T-helper 1 cell treated with Interleukin-12 subunit alpha and Interleukin-12 subunit beta and Interleukin-4 antibody, amounts not matched to agents 30 ng/mL and 1 ng/mL, for 36 hours (primary cell): ENCODE measurements at regions not wholly inside any gene's neighbourhood (a gene's known extent, or its start where the extent isn't known, plus 50 kb on each side); places are given as distances from the start of the nearest gene placed in this dataset.
"Not testable (repeated sequence)": the region's sequence is repeated elsewhere in the genome, so short reads cannot be mapped to it uniquely, and the experiment has no call there.

ENCODE experiments used
- intact Hi-C: fragments of 100-400 bp; cut with micrococcal nuclease; formaldehyde crosslinking; loops from one replicate; pipeline ENCODE4 v1.15.1; 2024

GRCh38 chr16:29311461-29312344 is 94.8 kb downstream of the NPIPB11 start:
- intact Hi-C loops, result no loop called here

- intact Hi-C loops, result no loop called here
Measured at GRCh38 chr16:29310852-29311314, 95.6 kb downstream of the NPIPB11 start.

- intact Hi-C loops, result not testable (repeated sequence)
Measured at GRCh38 chr16:29310243-29310642, 96.3 kb downstream of the NPIPB11 start.

GRCh38 chr16:29309601-29310000 is 96.9 kb downstream of the NPIPB11 start:
- intact Hi-C loops, result not testable (repeated sequence)

GRCh38 chr16:29308644-29309546 is 97.6 kb downstream of the NPIPB11 start:
- intact Hi-C loops, result no loop called here

GRCh38 chr16:29307598-29308507 is 98.7 kb downstream of the NPIPB11 start:
- intact Hi-C loops, result no loop called here

- intact Hi-C loops, result no loop called here
Measured at GRCh38 chr16:29306943-29307597, 99.4 kb downstream of the NPIPB11 start.

- intact Hi-C loops, result no loop called here
Measured at GRCh38 chr16:29306201-29306600, 100.3 kb downstream of the NPIPB11 start.

GRCh38 chr16:29305018-29305417 is 101.5 kb downstream of the NPIPB11 start:
- intact Hi-C loops, result not testable (repeated sequence)

- intact Hi-C loops, result no loop called here
Measured at GRCh38 chr16:29304251-29304650, 102.3 kb downstream of the NPIPB11 start.

GRCh38 chr16:29303520-29303919 is 103.0 kb downstream of the NPIPB11 start:
- intact Hi-C loops, result no loop called here

- intact Hi-C loops, result no loop called here
Measured at GRCh38 chr16:29302976-29303375, 103.5 kb downstream of the NPIPB11 start.

- intact Hi-C loops, result not testable (repeated sequence)
Measured at GRCh38 chr16:29302433-29302832, 104.1 kb downstream of the NPIPB11 start.

- intact Hi-C loops, result not testable (repeated sequence)
Measured at GRCh38 chr16:29301662-29302285, 104.7 kb downstream of the NPIPB11 start.

- intact Hi-C loops, result not testable (repeated sequence)
Measured at GRCh38 chr16:29300541-29301535, 105.7 kb downstream of the NPIPB11 start.

GRCh38 chr16:29300030-29300491 is 106.5 kb downstream of the NPIPB11 start:
- intact Hi-C loops, result not testable (repeated sequence)

GRCh38 chr16:29298997-29299396 is 107.5 kb downstream of the NPIPB11 start:
- intact Hi-C loops, result not testable (repeated sequence)

GRCh38 chr16:29298307-29298706 is 108.2 kb downstream of the NPIPB11 start:
- intact Hi-C loops, result not testable (repeated sequence)

- intact Hi-C loops, result not testable (repeated sequence)
Measured at GRCh38 chr16:29297809-29298177, 108.7 kb downstream of the NPIPB11 start.
